ENCODE measurements at regions not wholly inside any gene's neighbourhood (a gene's known extent, or its start where the extent isn't known, plus 50 kb on each side); places are given as distances from the start of the nearest gene placed in this dataset.

- Mint-ChIP-seq H3K9me3 (no peaks in the 10 kb centered on the region), H3K4me3 (no peak overlapping the region), H3K27me3 (ENCODE audit: insufficient read depth) (peaks cover 2% of the 10 kb centered on the region), H3K27ac (no peak overlapping the region), H3K4me1 (peaks cover 25% of the 10 kb centered on the region), H3K36me3 (ENCODE audit: low read depth) (no peaks in the 10 kb centered on the region)
- H3K4me1 ChIP-seq (ENCODE audit: control insufficient read depth, insufficient read depth, low read length), result peaks cover 7% of the 10 kb centered on the region
- no peak overlapping the region for H3K27ac ChIP-seq (ENCODE audit: low read depth, low read length)
- no peaks in the 10 kb centered on the region for H3K36me3 ChIP-seq (ENCODE audit: control insufficient read depth, insufficient read depth, low read length)
- TF ChIP-seq CTCF (conservative IDR thresholded peaks at IDR 0.05), result no peak
- H3K27me3 ChIP-seq (ENCODE audit: control insufficient read depth, insufficient read depth, low read length, poor library complexity, severe bottlenecking), result no peaks in the 10 kb centered on the region
- H3K9ac ChIP-seq (ENCODE audit: extremely low read depth, low read length, poor library complexity, severe bottlenecking), result no peak overlapping the region
- no peaks in the 10 kb centered on the region for H3K9me3 ChIP-seq (ENCODE audit: control insufficient read depth, low read length)
- 94 to 95% methylated on average over 9 to 13 of the region's 13 CpGs for WGBS, 2 experiments (ENCODE audit: insufficient coverage in 1 of 2, insufficient read length in 1 of 2)
- DNase-seq, result no peak
- no peak overlapping the region for H3K4me3 ChIP-seq (ENCODE audit: low read length)
Measured at GRCh38 chr3:72573051-72573450, 275.2 kb downstream of the SHQ1 start.

- no peak overlapping the region for H3K4me3 ChIP-seq (ENCODE audit: low read length)
- H3K4me1 ChIP-seq (ENCODE audit: control insufficient read depth, insufficient read depth, low read length), result peaks cover 7% of the 10 kb centered on the region
- no peaks in the 10 kb centered on the region for H3K36me3 ChIP-seq (ENCODE audit: control insufficient read depth, insufficient read depth, low read length)
- no peak overlapping the region for H3K27ac ChIP-seq (ENCODE audit: low read depth, low read length)
- H3K9me3 ChIP-seq (ENCODE audit: control insufficient read depth, low read length), result no peaks in the 10 kb centered on the region
- DNase-seq, result no peak
- H3K9me3 Mint-ChIP-seq, result no peaks in the 10 kb centered on the region
- H3K9ac ChIP-seq (ENCODE audit: extremely low read depth, low read length, poor library complexity, severe bottlenecking), result no peak overlapping the region
- 88 to 90% methylated on average over 19 of the region's 19 CpGs for WGBS, 2 experiments (ENCODE audit: insufficient coverage in 1 of 2, insufficient read length in 1 of 2)
- peaks cover 2% of the 10 kb centered on the region for H3K27me3 Mint-ChIP-seq (ENCODE audit: insufficient read depth)
- H3K27me3 ChIP-seq (ENCODE audit: control insufficient read depth, insufficient read depth, low read length, poor library complexity, severe bottlenecking), result no peaks in the 10 kb centered on the region
- no peak overlapping the region for H3K27ac Mint-ChIP-seq
- TF ChIP-seq CTCF (conservative IDR thresholded peaks at IDR 0.05), result no peak
- H3K4me3 Mint-ChIP-seq, result no peak overlapping the region
- H3K36me3 Mint-ChIP-seq (ENCODE audit: low read depth), result no peaks in the 10 kb centered on the region
- peaks cover 25% of the 10 kb centered on the region for H3K4me1 Mint-ChIP-seq
Measured at GRCh38 chr3:72572489-72573007, 275.7 kb downstream of the SHQ1 start.

- Mint-ChIP-seq H3K27ac (no peak overlapping the region), H3K4me1 (peaks cover 25% of the 10 kb centered on the region), H3K4me3 (no peak overlapping the region), H3K9me3 (no peaks in the 10 kb centered on the region), H3K36me3 (ENCODE audit: low read depth) (no peaks in the 10 kb centered on the region), H3K27me3 (ENCODE audit: insufficient read depth) (peaks cover 2% of the 10 kb centered on the region)
- Histone ChIP-seq H3K36me3 (ENCODE audit: control insufficient read depth, insufficient read depth, low read length) (no peaks in the 10 kb centered on the region), H3K9me3 (ENCODE audit: control insufficient read depth, low read length) (no peaks in the 10 kb centered on the region), H3K9ac (ENCODE audit: extremely low read depth, low read length, poor library complexity, severe bottlenecking) (no peak overlapping the region), H3K4me3 (ENCODE audit: low read length) (no peak overlapping the region), H3K4me1 (ENCODE audit: control insufficient read depth, insufficient read depth, low read length) (peaks cover 7% of the 10 kb centered on the region), H3K27me3 (ENCODE audit: control insufficient read depth, insufficient read depth, low read length, poor library complexity, severe bottlenecking) (no peaks in the 10 kb centered on the region), H3K27ac (ENCODE audit: low read depth, low read length) (no peak overlapping the region)
- WGBS, 2 experiments (ENCODE audit: insufficient coverage in 1 of 2, insufficient read length in 1 of 2), result 87 to 89% methylated on average over 11 to 13 of the region's 13 CpGs
- DNase-seq, result no peak
- TF ChIP-seq CTCF (conservative IDR thresholded peaks at IDR 0.05), result no peak
Measured at GRCh38 chr3:72571638-72572114, 276.6 kb downstream of the SHQ1 start.
